OCI-LY7 (cell line): ENCODE measurements at regions not wholly inside any gene's neighbourhood (a gene's known extent, or its start where the extent isn't known, plus 50 kb on each side); places are given as distances from the start of the nearest gene placed in this dataset.
A peak's percentile ranks its signal among the peaks of the same experiment; 100 is the strongest.
"Not testable (repeated sequence)": the region's sequence is repeated elsewhere in the genome, so short reads cannot be mapped to it uniquely, and the experiment has no call there.

ENCODE experiments used
- BruUV-seq: library from RNA; stranded (reverse); fragments of 400-500 nt; replicated peaks from 2 replicates; lab custom pipeline; 2021; lab: Mats Ljungman, UMichigan
- CTCF ChIA-PET: fragments of 300-600 bp; sonication (Branson Sonifier 250); formaldehyde crosslinking; loops from one replicate; lab custom pipeline; 2022; ENCODE audit warnings: antibody characterized with exemption; ENCODE audit not compliant: unreplicated experiment; lab: Charles Lee
- POLR2A ChIA-PET: fragments of 300-600 bp; sonication (Branson Sonifier 250); formaldehyde crosslinking; loops from one replicate; lab custom pipeline; 2022; ENCODE audit warnings: antibody characterized with exemption; lab: Charles Lee
- DNase-seq: peaks from one replicate; pipeline ENCODE4 v3.0.0-alpha.2; 2015; ENCODE audit warnings: low spot score
- H2AFZ ChIP-seq: fragments of 200-600 bp; sonication (generic), shearing (Covaris generic); 2 replicates; pipeline ENCODE4 v1.6.1; 2014; ENCODE audit warnings: mild to moderate bottlenecking, antibody characterized with exemption, low read length, moderate library complexity
- H3K27ac ChIP-seq: fragments of 200-600 bp; sonication (generic); 2 replicates; pipeline ENCODE4 v1.5.1; 2014; ENCODE audit warnings: mixed run types, low read depth, mild to moderate bottlenecking, moderate library complexity, low read length, inconsistent platforms; ENCODE audit not compliant: poor library complexity, severe bottlenecking
- H3K36me3 ChIP-seq: fragments of 200-600 bp; sonication (generic); 2 replicates; pipeline ENCODE4 v1.6.1; 2014; ENCODE audit warnings: mild to moderate bottlenecking, antibody characterized with exemption, low read length, moderate library complexity, mixed read lengths; ENCODE audit not compliant: insufficient read depth
- H3K4me1 ChIP-seq: fragments of 200-600 bp; sonication (generic); 2 replicates; pipeline ENCODE4 v1.5.1; 2014; ENCODE audit warnings: mild to moderate bottlenecking, low read length; ENCODE audit not compliant: insufficient read depth, poor library complexity, severe bottlenecking
- H3K4me2 ChIP-seq: fragments of 200-600 bp; sonication (generic); 2 replicates; pipeline ENCODE4 v1.6.1; 2014; ENCODE audit warnings: mild to moderate bottlenecking, low read length
- H3K4me3 ChIP-seq: fragments of 200-600 bp; sonication (generic); 2 replicates; pipeline ENCODE4 v1.5.1; 2014; ENCODE audit warnings: mild to moderate bottlenecking, low read depth, low read length; ENCODE audit not compliant: poor library complexity, severe bottlenecking
- H3K79me2 ChIP-seq: fragments of 200-600 bp; sonication (generic); 2 replicates; pipeline ENCODE4 v1.6.1; 2016; ENCODE audit warnings: low read depth, mild to moderate bottlenecking, low read length, moderate library complexity, mixed read lengths; ENCODE audit not compliant: insufficient read depth
- H3K9me2 ChIP-seq: fragments of 200-600 bp; sonication (generic); 2 replicates; pipeline ENCODE4 v1.6.1; 2016; ENCODE audit warnings: mild to moderate bottlenecking, low read length, mixed read lengths; ENCODE audit not compliant: insufficient read depth
- H3K9me3 ChIP-seq: fragments of 200-600 bp; sonication (generic); 2 replicates; pipeline ENCODE4 v1.6.1; 2014; ENCODE audit warnings: mild to moderate bottlenecking, mixed run types, low read length, mixed read lengths
- H4K20me1 ChIP-seq: fragments of 200-600 bp; sonication (generic); 2 replicates; pipeline ENCODE4 v1.6.1; 2014; ENCODE audit warnings: mild to moderate bottlenecking, antibody characterized with exemption, low read length, moderate library complexity, mixed read lengths; ENCODE audit not compliant: insufficient read depth
- EZH2phosphoT487 ChIP-seq: fragments of 200-600 bp; sonication (generic); IDR thresholded peaks from 2 replicates; pipeline ENCODE4 v1.6.1; 2018; ENCODE audit warnings: low read depth, borderline replicate concordance, mild to moderate bottlenecking, mixed run types, antibody characterized with exemption, low read length, moderate library complexity, mixed read lengths
- intact Hi-C: fragments of 100-400 bp; cut with micrococcal nuclease; formaldehyde crosslinking; loops from one replicate; pipeline ENCODE4 v1.10.0; 2022; ENCODE audit not compliant: unreplicated experiment
- TF ChIP-seq, protein P1 (sequence below): fragments of 200-600 bp; sonication (generic); conservative IDR thresholded peaks from 2 replicates; pipeline ENCODE4 v1.5.1; 2014; ENCODE audit warnings: mild to moderate bottlenecking, antibody characterized with exemption, low read length, moderate library complexity, mixed read lengths

DNA sequence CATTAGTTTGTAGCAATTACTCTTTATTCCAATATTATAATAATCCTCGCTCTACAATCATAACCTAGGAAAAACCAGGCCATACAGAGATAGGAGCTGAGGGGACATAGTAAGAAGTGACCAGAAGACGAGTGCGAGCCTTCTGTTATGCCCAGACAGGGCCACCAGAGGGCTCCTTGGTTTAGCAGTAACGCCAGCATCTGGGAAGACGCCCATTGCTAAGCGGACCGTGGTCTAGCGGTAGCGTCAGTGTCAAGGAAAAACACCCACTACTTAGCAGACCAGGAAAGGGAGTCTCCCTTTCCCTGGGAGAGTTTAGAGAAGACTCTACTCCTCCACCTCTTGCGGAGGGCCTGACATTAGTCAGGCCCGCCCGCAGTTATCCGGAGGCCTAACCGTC is 82.3 kb upstream of the IMMP2L start:
- H3K27ac ChIP-seq, intact Hi-C loops, H3K9me2 ChIP-seq, CTCF ChIA-PET, H3K9me3 ChIP-seq, H2AFZ ChIP-seq, POLR2A ChIA-PET, H4K20me1 ChIP-seq, H3K4me3 ChIP-seq, BruUV-seq, H3K4me1 ChIP-seq, H3K36me3 ChIP-seq, H3K79me2 ChIP-seq, DNase-seq, H3K4me2 ChIP-seq: not testable (repeated sequence)
- TF ChIP-seq, protein P1, sequence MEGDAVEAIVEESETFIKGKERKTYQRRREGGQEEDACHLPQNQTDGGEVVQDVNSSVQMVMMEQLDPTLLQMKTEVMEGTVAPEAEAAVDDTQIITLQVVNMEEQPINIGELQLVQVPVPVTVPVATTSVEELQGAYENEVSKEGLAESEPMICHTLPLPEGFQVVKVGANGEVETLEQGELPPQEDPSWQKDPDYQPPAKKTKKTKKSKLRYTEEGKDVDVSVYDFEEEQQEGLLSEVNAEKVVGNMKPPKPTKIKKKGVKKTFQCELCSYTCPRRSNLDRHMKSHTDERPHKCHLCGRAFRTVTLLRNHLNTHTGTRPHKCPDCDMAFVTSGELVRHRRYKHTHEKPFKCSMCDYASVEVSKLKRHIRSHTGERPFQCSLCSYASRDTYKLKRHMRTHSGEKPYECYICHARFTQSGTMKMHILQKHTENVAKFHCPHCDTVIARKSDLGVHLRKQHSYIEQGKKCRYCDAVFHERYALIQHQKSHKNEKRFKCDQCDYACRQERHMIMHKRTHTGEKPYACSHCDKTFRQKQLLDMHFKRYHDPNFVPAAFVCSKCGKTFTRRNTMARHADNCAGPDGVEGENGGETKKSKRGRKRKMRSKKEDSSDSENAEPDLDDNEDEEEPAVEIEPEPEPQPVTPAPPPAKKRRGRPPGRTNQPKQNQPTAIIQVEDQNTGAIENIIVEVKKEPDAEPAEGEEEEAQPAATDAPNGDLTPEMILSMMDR, result 0 out of 2 replicates have a peak, but pooled peaks have one; percentile 21

DNA sequence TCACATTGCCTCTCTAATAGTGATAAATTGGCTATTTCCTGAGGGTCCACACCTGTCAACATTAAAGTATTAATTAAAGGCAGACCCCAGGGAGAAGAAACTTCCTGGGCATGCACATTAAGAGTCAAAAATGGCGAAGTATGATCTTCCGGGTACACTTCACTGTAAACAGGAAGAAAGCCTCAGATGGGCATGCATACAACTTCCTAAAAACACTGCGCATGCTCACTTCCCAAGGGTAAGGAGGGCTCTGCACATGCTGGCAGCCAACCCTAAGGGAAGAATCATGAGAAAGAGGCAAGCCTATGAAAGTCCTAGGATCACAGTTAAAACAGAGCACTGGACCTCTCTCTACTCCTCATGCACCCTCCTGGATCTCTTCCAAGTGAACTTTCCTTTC is 80.1 kb upstream of the IMMP2L start:
- Histone ChIP-seq H3K4me3 (no peak overlapping the region), H3K9me2 (no peaks in the 10 kb centered on the region), H2AFZ (peak overlapping the region; percentile 73), H3K36me3 (no peaks in the 10 kb centered on the region), H3K79me2 (no peaks in the 10 kb centered on the region), H4K20me1 (no peaks in the 10 kb centered on the region), H3K9me3 (no peaks in the 10 kb centered on the region), H3K4me1 (no peaks in the 10 kb centered on the region), H3K27ac (no peak overlapping the region), H3K4me2 (no peak overlapping the region)
- BruUV-seq, result no TSS peak
- ChIA-PET POLR2A (no interaction called here), CTCF (no interaction called here)
- peak; percentile 2 for DNase-seq
- intact Hi-C loops, result no loop called here
- TF ChIP-seq EZH2phosphoT487, result no peak
- TF ChIP-seq, protein P1, result no peak

DNA sequence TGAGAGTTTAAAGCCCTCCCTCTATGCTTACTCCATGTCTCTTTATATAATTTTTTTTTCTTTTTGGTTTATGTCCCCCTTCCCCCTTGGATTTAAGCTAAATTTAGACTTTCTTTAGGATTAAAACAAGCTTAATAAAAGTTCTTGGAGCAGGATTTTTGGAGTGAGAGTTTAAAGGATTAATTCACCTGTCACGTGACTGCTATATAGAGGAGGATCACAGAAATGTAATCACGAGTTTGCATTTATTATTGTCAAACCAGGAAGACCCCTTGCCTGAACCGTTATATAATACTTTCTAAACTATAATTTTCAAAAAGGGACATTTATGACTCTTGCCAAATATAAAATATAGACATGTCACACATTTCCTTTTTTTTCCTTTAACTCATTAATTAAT is 78.1 kb upstream of the IMMP2L start:
- no peak for DNase-seq
- Histone ChIP-seq H3K36me3 (no peaks in the 10 kb centered on the region), H3K9me3 (no peaks in the 10 kb centered on the region), H3K4me2 (no peak overlapping the region), H3K4me1 (no peaks in the 10 kb centered on the region), H3K9me2 (no peaks in the 10 kb centered on the region), H3K79me2 (no peaks in the 10 kb centered on the region), H3K27ac (no peak overlapping the region), H3K4me3 (no peak overlapping the region), H2AFZ (no peak overlapping the region), H4K20me1 (no peaks in the 10 kb centered on the region)
- intact Hi-C loops, result no loop called here
- ChIA-PET CTCF (no interaction called here), POLR2A (interaction anchor here (0.6 kb wide), 1 partner anchor 757 kb away, joined by 3 read pairs; no protein-coding TSS in a partner anchor)
- no peak for TF ChIP-seq EZH2phosphoT487
- TF ChIP-seq, protein P1, result no peak
- no TSS peak for BruUV-seq
